ENCODE measurements at regions not wholly inside any gene's neighbourhood (a gene's known extent, or its start where the extent isn't known, plus 50 kb on each side); places are given as distances from the start of the nearest gene placed in this dataset.
"Not testable (repeated sequence)": the region's sequence is repeated elsewhere in the genome, so short reads cannot be mapped to it uniquely, and the experiment has no call there.

DNA sequence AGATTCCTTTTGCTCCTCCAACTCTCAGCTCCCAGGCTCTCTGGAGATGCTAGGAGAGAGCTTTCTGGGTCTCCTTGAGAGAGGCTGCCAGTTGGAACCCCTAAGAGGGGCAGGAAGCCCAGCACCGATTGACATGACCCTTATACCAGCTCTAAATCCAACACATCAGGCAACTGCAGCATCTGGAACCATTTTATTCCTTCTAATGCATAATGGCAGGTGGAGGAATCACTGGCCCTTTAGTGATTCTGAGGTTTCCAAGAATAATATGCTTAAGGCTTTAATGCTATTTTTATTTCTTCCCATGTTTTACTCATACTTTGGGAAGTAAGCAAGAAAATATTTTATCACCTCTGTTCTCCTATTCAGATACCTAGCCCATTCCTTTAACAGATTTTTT is 60.3 kb upstream of the TEX264 start:
- no peak for DNase-seq
- Histone ChIP-seq H3K4me3 (no peak overlapping the region), H3K27ac (no peak overlapping the region), H3K27me3 (no peaks in the 10 kb centered on the region), H3K9me3 (no peaks in the 10 kb centered on the region), H3K4me1 (no peaks in the 10 kb centered on the region), H3K36me3 (no peaks in the 10 kb centered on the region)
- TF ChIP-seq, protein P1, sequence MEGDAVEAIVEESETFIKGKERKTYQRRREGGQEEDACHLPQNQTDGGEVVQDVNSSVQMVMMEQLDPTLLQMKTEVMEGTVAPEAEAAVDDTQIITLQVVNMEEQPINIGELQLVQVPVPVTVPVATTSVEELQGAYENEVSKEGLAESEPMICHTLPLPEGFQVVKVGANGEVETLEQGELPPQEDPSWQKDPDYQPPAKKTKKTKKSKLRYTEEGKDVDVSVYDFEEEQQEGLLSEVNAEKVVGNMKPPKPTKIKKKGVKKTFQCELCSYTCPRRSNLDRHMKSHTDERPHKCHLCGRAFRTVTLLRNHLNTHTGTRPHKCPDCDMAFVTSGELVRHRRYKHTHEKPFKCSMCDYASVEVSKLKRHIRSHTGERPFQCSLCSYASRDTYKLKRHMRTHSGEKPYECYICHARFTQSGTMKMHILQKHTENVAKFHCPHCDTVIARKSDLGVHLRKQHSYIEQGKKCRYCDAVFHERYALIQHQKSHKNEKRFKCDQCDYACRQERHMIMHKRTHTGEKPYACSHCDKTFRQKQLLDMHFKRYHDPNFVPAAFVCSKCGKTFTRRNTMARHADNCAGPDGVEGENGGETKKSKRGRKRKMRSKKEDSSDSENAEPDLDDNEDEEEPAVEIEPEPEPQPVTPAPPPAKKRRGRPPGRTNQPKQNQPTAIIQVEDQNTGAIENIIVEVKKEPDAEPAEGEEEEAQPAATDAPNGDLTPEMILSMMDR (IDR thresholded peaks at IDR 0.05): no peak
- no peak for TF ChIP-seq POLR2A (IDR thresholded peaks at IDR 0.05)

DNA sequence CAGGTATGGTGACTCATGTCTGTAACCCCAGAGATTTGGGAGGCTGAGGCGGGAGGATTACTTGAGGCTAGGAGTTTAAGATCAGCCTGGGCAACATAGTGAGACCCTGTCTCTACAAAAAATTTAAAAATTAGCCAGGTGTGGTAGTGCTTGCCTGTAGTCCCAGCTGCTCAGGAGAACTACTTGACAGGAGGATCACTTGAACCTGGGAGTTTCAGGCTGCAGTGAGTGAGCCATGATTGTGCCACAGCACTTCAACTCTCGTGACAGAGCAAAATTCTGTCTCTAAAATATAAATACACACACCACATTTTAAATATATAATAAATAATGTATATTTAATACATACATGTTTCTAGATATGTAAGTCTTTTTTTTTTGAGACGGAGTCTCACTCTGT is 53.5 kb upstream of the TEX264 start:
- TF ChIP-seq POLR2A (IDR thresholded peaks at IDR 0.05): no peak
- TF ChIP-seq, protein P1 (IDR thresholded peaks at IDR 0.05): no peak
- DNase-seq: no peak
- H3K4me1 ChIP-seq: peaks cover 0 to 4% (median 0%) of the 10 kb centered on the region in 4 donors

DNA sequence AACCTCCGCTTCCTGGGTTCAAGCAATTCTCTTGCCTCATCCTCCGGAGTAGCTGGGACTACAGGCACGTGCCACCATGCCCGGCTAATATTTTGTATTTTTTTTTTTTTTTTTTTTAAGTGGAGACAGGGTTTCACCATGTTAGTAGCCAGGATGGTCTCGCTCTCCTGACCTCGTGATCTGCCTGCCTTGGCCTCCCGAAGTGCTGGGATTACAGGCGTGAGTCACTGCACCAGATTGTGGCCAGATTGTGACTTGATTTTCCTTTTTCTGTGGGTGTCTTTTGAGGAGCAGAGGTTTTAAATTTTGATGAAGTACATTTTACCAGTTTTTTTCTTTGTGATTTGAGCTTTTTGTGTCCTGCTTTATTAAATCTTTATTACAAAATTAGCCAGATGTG is 53.0 kb upstream of the TEX264 start:
- not testable (repeated sequence) for H3K27me3 ChIP-seq, H3K4me3 ChIP-seq, H3K27ac ChIP-seq, H3K9me3 ChIP-seq, H3K4me1 ChIP-seq, DNase-seq, H3K36me3 ChIP-seq

More for the DNA sequence above, 53.5 kb upstream of the TEX264 start:
- Histone ChIP-seq H3K27ac (no peak overlapping the region), H3K4me3 (no peak overlapping the region), H3K27me3 (no peaks in the 10 kb centered on the region), H3K9me3 (no peaks in the 10 kb centered on the region), H3K36me3 (no peaks in the 10 kb centered on the region)

DNA sequence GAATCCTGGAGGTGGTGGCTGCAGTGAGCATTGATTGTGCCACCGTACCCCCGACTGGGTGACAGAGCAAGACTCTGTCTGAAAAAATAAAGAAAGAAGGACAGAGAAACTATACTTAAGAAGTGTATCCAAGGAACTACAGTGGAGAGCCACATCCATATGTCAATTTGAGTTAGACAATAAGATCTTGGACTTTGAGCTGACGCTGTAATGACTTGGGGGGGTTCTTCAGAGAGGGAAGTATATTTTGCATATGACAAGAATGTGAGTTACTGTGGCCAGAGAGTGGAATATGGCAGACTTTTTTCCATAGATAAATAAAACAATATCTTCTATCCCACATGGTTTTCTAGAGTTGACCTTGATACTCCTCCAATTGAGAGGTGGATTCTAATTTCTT is 52.6 kb upstream of the TEX264 start:
- H3K4me1 ChIP-seq: peaks cover 0 to 4% (median 0%) of the 10 kb centered on the region in 4 donors
- no peaks in the 10 kb centered on the region for H3K27me3 ChIP-seq
- TF ChIP-seq POLR2A (IDR thresholded peaks at IDR 0.05): no peak
- TF ChIP-seq, protein P1 (IDR thresholded peaks at IDR 0.05): no peak
- DNase-seq: no peak
- H3K36me3 ChIP-seq: no peaks in the 10 kb centered on the region
- no peak overlapping the region for H3K4me3 ChIP-seq
- H3K9me3 ChIP-seq: no peaks in the 10 kb centered on the region
- H3K27ac ChIP-seq: no peak overlapping the region

DNA sequence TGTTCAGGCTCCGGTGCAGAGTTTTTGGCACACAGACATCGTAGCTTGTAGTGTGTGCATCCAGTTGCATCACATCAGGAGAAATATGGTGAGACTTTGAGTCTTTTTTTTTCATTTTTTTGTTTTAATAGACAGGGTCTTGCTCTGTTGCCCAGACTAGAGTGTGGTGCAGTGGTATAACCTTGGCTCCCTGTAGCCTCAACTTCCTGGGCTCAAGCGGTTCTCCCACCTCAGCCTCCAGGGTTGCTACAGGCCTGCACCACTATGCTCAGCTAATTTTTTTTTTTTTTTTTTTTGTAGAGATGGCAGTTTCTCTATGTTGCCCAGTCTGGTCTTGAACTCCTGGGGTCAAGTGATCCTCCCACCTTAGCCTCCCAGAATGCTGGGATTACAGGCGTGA is 51.1 kb upstream of the TEX264 start:
- H3K4me1 ChIP-seq: peaks cover 0 to 4% (median 0%) of the 10 kb centered on the region in 4 donors
- H3K27ac ChIP-seq: peak overlapping the region in 1 of 4 donors; percentile 53
- no peaks in the 10 kb centered on the region for H3K36me3 ChIP-seq
- TF ChIP-seq, protein P1 (IDR thresholded peaks at IDR 0.05): no peak
- no peak for TF ChIP-seq POLR2A (IDR thresholded peaks at IDR 0.05)
- H3K27me3 ChIP-seq: no peaks in the 10 kb centered on the region
- H3K9me3 ChIP-seq: no peaks in the 10 kb centered on the region
- no peak overlapping the region for H3K4me3 ChIP-seq
- no peak for DNase-seq

DNA sequence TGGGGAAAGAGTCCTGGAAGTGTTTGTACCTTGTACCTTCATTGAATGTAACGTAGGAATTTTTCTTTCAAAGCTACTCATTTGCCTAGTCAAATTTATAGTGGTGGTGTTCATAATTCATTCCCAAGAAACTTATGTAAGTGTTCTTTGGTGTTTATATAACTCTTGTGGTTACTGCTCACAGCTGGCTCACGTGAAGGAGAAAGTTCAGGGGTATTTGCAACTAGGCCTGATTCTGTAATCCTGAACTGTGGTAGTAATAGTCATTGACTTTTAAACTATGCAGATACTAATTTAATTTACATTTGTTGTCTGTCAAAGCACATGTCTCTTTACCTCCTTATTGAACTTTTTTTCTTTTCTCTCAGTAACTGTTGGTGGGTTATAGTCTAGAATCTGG is 50.5 kb upstream of the TEX264 start:
- Histone ChIP-seq H3K4me3 (no peak overlapping the region), H3K27ac (peak overlapping the region in 1 of 4 donors; percentile 53), H3K4me1 (peaks cover 0 to 4% (median 0%) of the 10 kb centered on the region in 4 donors), H3K9me3 (no peaks in the 10 kb centered on the region), H3K36me3 (no peaks in the 10 kb centered on the region), H3K27me3 (no peaks in the 10 kb centered on the region)
- no peak for DNase-seq
- TF ChIP-seq, protein P1 (IDR thresholded peaks at IDR 0.05): no peak
- no peak for TF ChIP-seq POLR2A (IDR thresholded peaks at IDR 0.05)

All from Peyer's patch (tissue), 4 donors.